Endothelial cell of umbilical vein (primary cell): ENCODE measurements at regions not wholly inside any gene's neighbourhood (a gene's known extent, or its start where the extent isn't known, plus 50 kb on each side); places are given as distances from the start of the nearest gene placed in this dataset.

Source experiments
- BruUV-seq: library from RNA; stranded (reverse); fragments of 400-500 nt; replicated peaks from 2 replicates; lab custom pipeline; 2021; lab: Mats Ljungman, UMichigan
- CTCF ChIA-PET: fragments of 300-600, 350-600 bp; sonication (Branson Sonifier 250); formaldehyde crosslinking; loops from one replicate; lab custom pipeline; 2021; ENCODE audit warnings: antibody characterized with exemption, inconsistent platforms; lab: Charles Lee
- POLR2A ChIA-PET: fragments of 300-600, 350-600 bp; sonication (Branson Sonifier 250); formaldehyde crosslinking; loops from one replicate; lab custom pipeline; 2021; ENCODE audit warnings: antibody characterized with exemption, inconsistent platforms; lab: Charles Lee
- DNase-seq: peaks from one replicate; pipeline ENCODE4 v3.0.0-alpha.2; 2011; ENCODE audit warnings: low read depth, low spot score
- FAIRE-seq: peaks from 2 replicates; lab custom pipeline; 2011; peaks lifted over from hg19 to GRCh38; lab: Jason Lieb, UNC
- H2AFZ ChIP-seq: 2 replicates; pipeline ENCODE4 v1.6.0; 2012; ENCODE audit warnings: low read depth, low read length, control low read depth, inconsistent platforms
- H3K27ac ChIP-seq: 2 replicates; pipeline ENCODE4 v1.5.1; 2011; ENCODE audit warnings: low read depth, mild to moderate bottlenecking, control low read depth, low read length, moderate library complexity; ENCODE audit not compliant: insufficient read depth
- H3K27me3 ChIP-seq, 2 experiments: 2 replicates each; pipeline versions ENCODE4 v1.6.0 to v1.6.1; 2011; ENCODE audit warnings: low read length in 2 of 2, mixed read lengths in 1 of 2; ENCODE audit not compliant: control insufficient read depth in 2 of 2, insufficient read depth in 2 of 2
- H3K36me3 ChIP-seq, 2 experiments: 2 replicates in 1 of 2; 3 replicates in 1 of 2; pipeline ENCODE4 v1.5.1; 2011; ENCODE audit warnings: low read length in 2 of 2, mild to moderate bottlenecking in 1 of 2, moderate library complexity in 1 of 2; ENCODE audit not compliant: control insufficient read depth in 2 of 2, insufficient read depth in 2 of 2; ENCODE audit errors: extremely low read depth in 1 of 2
- H3K4me1 ChIP-seq: 3 replicates; pipeline ENCODE4 v1.5.1; 2011; ENCODE audit warnings: mild to moderate bottlenecking, low read length; ENCODE audit not compliant: control insufficient read depth, insufficient read depth; ENCODE audit errors: extremely low read depth
- H3K4me2 ChIP-seq: 2 replicates; pipeline ENCODE4 v1.6.1; 2011; ENCODE audit warnings: low read length, control low read depth, mixed read lengths; ENCODE audit not compliant: insufficient read depth
- H3K4me3 ChIP-seq, 3 experiments: fragments of 200-600 bp in 1 of 3; sonication (generic), shearing (Covaris generic) in 1 of 3; replicated peaks in 1 of 3; 2 replicates each; pipeline ENCODE4 v1.5.1; 2011 to 2016; ENCODE audit warnings: control low read depth in 3 of 3, low read length in 3 of 3, mild to moderate bottlenecking in 2 of 3, inconsistent platforms in 1 of 3, low read depth in 1 of 3, moderate library complexity in 1 of 3; ENCODE audit not compliant: insufficient read depth in 1 of 3
- H3K79me2 ChIP-seq: 2 replicates; pipeline ENCODE4 v1.6.0; 2012; ENCODE audit warnings: low read length, inconsistent platforms; ENCODE audit not compliant: control insufficient read depth, insufficient read depth
- H3K9ac ChIP-seq: replicated peaks from 2 replicates; pipeline ENCODE3; 2011; ENCODE audit warnings: low read length, control low read depth; ENCODE audit not compliant: insufficient read depth; ENCODE audit errors: extremely low read depth
- H3K9me1 ChIP-seq: replicated peaks from 3 replicates; pipeline ENCODE4 v1.6.0; 2011; ENCODE audit warnings: mild to moderate bottlenecking, low read length; ENCODE audit not compliant: control insufficient read depth, insufficient read depth; ENCODE audit errors: extremely low read depth
- H3K9me3 ChIP-seq: replicated peaks from 2 replicates; pipeline ENCODE4 v1.5.1; 2012; ENCODE audit warnings: low read length, inconsistent platforms; ENCODE audit not compliant: control insufficient read depth, insufficient read depth
- H4K20me1 ChIP-seq: replicated peaks from 2 replicates; pipeline ENCODE3; 2011; ENCODE audit warnings: mild to moderate bottlenecking, low read length; ENCODE audit not compliant: control insufficient read depth, insufficient read depth; ENCODE audit errors: extremely low read depth
- FOS ChIP-seq: IDR thresholded peaks from 2 replicates; pipeline ENCODE4 v1.6.1; 2011; ENCODE audit warnings: mild to moderate bottlenecking, low read length, moderate library complexity, borderline replicate concordance; ENCODE audit not compliant: insufficient read depth
- GATA2 ChIP-seq: IDR thresholded peaks from 2 replicates; pipeline ENCODE4 v1.7.0; 2011; ENCODE audit warnings: low read depth, mild to moderate bottlenecking, moderate library complexity, mixed read lengths, low read length; ENCODE audit not compliant: insufficient read length, insufficient read depth
- POLR2A ChIP-seq: IDR thresholded peaks from 2 replicates; pipeline ENCODE4 v1.6.1; 2012; ENCODE audit warnings: low read depth, mild to moderate bottlenecking, control low read depth, low read length
- dilution Hi-C: fragments of 300-500 bp; cut with MboI; formaldehyde crosslinking; loops from one replicate; pipeline ENCODE4 v1.15.0; 2019; ENCODE audit warnings: low sequenced_read_pairs; ENCODE audit not compliant: extremely low pct_ligation_motif_present
- intact Hi-C: fragments of 100-400 bp; cut with micrococcal nuclease; formaldehyde crosslinking; loops from one replicate; pipeline ENCODE4 v1.10.0; 2022

DNA sequence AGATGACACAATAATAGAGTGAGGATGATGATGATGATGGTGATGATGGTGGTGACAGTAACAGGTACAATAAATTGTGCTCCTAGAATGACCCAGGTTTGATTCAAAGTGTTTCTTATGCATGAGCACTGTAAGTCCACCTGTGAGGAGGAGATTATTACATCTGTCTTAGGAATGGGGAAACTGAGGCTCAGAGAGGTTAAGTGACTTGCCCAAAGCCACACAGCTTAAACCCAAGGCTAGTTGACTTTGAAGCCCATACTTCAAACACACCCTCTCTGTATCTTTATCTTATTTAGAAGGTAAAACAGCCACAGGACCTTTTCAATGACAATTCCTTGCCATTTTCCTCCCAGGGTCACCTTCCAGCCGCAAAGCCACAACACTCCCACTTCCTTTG is 88.9 kb downstream of the MIAT start:
- H3K4me2 ChIP-seq, result no peak overlapping the region
- no peak overlapping the region for H3K9ac ChIP-seq
- no peak for FAIRE-seq
- H3K36me3 ChIP-seq, result no peaks in the 10 kb centered on the region
- no peaks in the 10 kb centered on the region for H3K9me1 ChIP-seq
- no peak for DNase-seq
- TF ChIP-seq FOS (no peak), GATA2 (no peak), POLR2A (no peak)
- H3K79me2 ChIP-seq, result no peaks in the 10 kb centered on the region
- ChIA-PET POLR2A (no interaction called here), CTCF (interaction anchor here (1.0 to 1.2 kb wide), 2 partner anchors 10 kb away, joined by 4 to 5 read pairs; no protein-coding TSS in a partner anchor)
- BruUV-seq, result no TSS peak
- H3K27me3 ChIP-seq, result no peaks in the 10 kb centered on the region
- H2AFZ ChIP-seq, result no peak overlapping the region
- dilution Hi-C loops, result no loop called here
- no peaks in the 10 kb centered on the region for H3K9me3 ChIP-seq
- peaks cover 6% of the 10 kb centered on the region for H3K4me1 ChIP-seq
- no peaks in the 10 kb centered on the region for H4K20me1 ChIP-seq
- H3K4me3 ChIP-seq, result no peak overlapping the region
- intact Hi-C loops, result no loop called here
- no peak overlapping the region for H3K27ac ChIP-seq

DNA sequence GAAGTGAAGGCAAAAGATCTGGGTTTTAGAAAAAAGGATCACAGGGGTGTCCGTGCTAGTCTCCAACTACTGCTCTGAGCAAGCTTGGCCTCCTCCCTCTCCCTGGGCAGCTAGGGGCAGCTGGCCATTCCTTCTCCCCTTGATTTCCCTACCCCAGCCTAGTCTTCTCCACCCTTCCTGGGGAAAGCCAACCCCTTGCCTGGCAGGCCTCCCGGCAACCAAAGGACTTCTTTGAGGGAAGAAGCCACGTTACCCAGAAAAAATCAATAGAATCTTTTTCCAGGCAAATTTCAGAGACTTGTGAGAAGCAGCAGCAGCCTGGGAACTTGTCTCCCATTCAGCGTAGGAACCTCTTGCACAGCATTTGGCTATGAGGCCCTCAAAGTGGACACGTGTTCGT is 91.5 kb downstream of the MIAT start:
- H3K9me3 ChIP-seq, result no peaks in the 10 kb centered on the region
- CTCF ChIA-PET, result no interaction called here
- H3K36me3 ChIP-seq, result no peaks in the 10 kb centered on the region
- POLR2A ChIA-PET, result no interaction called here
- H3K4me1 ChIP-seq, result peaks cover 12% of the 10 kb centered on the region
- H3K27ac ChIP-seq, result no peak overlapping the region
- no peak overlapping the region for H3K4me2 ChIP-seq
- no TSS peak for BruUV-seq
- no peak for DNase-seq
- H2AFZ ChIP-seq, result no peak overlapping the region
- TF ChIP-seq GATA2, result no peak
- H3K4me3 ChIP-seq, result no peak overlapping the region
- no peaks in the 10 kb centered on the region for H3K9me1 ChIP-seq
- intact Hi-C loops (no loop called here), dilution Hi-C loops (no loop called here)
- FAIRE-seq, result no peak
- no peaks in the 10 kb centered on the region for H4K20me1 ChIP-seq
- no peaks in the 10 kb centered on the region for H3K27me3 ChIP-seq
- H3K79me2 ChIP-seq, result no peaks in the 10 kb centered on the region
- H3K9ac ChIP-seq, result no peak overlapping the region
